NCI-H526 (cell line): ENCODE measurements at regions not wholly inside any gene's neighbourhood (a gene's known extent, or its start where the extent isn't known, plus 50 kb on each side); places are given as distances from the start of the nearest gene placed in this dataset.
A peak's percentile ranks its signal among the peaks of the same experiment; 100 is the strongest.

Experiments
- DNase-seq, 2 experiments: peaks; one replicate each; lab custom pipeline; 2025; lab: John Stamatoyannopoulos, UW

DNA sequence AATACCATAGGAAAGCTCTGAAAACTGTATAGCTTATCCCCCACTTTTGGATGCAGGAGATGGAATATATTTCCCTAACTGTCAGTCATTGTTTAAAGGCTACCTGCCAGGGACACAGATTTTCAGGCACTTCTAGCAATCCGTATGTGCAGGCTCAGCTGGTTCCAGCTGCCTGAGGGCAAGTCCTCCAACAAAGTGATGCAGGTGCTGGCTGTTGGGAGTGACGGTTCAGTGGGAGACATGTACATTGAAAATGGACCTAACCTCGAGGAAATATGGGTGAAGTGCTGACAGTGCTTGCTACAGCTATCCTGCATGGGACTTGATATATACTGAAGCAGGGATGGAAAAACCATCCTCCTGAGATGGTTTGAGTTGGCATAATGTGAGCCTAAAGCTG is 153.1 kb upstream of the GAP43 start:
- peak in 1 of 2 experiments; percentile 1 for DNase-seq

- DNase-seq, result peak; percentile 64 to 72
These were observed 147.9 kb upstream of the GAP43 start for GRCh38 chr3:115475178-115476041.

GRCh38 chr3:115476472-115476871 is 146.8 kb upstream of the GAP43 start:
- DNase-seq, result no peak

- DNase-seq, result no peak
These were observed 145.0 kb upstream of the GAP43 start for GRCh38 chr3:115478359-115478758.

- DNase-seq, result no peak
These were observed 136.4 kb upstream of the GAP43 start for GRCh38 chr3:115486880-115487279.

- DNase-seq, result no peak
These were observed 135.3 kb upstream of the GAP43 start for GRCh38 chr3:115487968-115488367.

DNA sequence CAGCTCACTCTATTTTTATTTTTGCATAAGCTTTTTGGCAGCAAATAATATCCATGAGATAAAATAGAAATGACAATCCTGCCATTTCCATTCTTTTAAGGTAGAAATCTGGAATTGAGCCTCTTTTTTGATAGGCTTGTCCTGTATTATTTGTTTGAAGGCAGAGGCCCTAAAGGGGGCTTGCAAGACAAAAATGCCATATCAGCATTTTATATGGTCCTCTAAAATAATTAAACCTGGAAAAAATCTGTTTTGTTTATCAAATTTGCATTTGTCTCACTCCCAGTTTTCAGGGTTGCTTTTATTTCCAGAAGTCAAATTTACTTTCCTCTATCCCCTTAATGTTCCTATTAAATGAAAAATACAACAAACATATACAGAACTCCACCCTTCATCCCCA is 134.9 kb upstream of the GAP43 start:
- DNase-seq, result no peak

- DNase-seq, result peak in 1 of 2 experiments; percentile 18
These were observed 128.5 kb upstream of the GAP43 start for GRCh38 chr3:115494826-115495225.

DNA sequence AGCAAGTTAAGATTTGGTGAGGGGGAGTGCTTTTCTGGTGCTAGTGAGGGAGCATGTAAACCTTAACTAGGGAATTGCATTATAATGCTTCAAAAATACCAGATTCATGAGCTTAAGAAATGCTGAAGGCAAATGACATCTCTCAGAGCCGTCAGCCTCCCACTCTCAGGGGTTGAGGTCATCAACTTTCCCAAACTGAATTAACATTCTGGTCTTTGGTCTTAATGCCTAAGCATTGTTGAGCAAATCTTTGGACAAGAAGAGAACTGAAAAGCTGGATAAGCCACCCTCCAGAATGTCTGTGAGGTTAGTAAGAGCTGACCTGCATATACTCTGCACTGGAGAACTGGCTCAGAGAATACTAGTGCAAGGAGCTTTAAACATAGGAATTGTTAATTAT is 124.9 kb upstream of the GAP43 start:
- no peak for DNase-seq

DNA sequence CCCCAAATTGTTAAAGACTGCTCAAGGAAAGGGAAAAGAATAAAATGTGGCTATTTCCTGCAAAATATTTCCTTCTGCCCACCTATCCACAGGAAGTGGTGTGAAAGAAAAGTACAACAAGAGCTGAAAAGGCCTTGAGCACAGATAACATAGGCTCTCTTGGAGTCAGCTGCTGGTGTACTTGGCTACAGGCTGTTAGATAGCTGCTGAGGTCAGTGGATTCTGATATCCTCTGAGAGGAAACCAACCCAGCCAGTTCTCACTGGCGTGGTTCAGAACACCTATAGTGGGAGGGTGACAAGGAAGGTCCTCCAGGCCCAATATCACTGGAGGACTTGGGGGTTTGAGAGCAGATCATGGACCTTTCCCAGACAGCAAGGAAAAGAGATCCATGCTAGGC is 124.4 kb upstream of the GAP43 start:
- DNase-seq, result no peak

- no peak for DNase-seq
These were observed 123.6 kb upstream of the GAP43 start for GRCh38 chr3:115499666-115500065.

GRCh38 chr3:115500795-115501194 is 122.5 kb upstream of the GAP43 start:
- no peak for DNase-seq

DNA sequence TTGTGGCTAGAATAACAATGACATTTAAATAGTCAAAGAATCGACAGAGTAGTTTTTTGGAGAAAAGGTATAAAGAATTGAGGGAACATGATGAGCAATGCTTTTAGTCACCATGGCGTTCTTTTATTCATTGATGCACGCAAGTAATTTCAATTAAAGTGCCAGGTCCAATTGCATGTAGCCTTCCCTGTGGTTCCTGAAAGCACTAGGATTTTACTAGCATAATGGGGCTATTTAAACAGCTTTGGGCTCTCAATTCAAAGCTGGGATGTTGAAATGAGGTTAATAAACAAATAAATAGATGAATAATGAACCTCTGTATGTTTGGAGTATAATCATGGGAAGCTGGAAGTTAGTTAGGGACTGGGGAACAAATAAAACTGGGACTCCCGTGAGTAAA is 121.2 kb upstream of the GAP43 start:
- no peak for DNase-seq

GRCh38 chr3:115503394-115503793 is 119.9 kb upstream of the GAP43 start:
- no peak for DNase-seq

DNA sequence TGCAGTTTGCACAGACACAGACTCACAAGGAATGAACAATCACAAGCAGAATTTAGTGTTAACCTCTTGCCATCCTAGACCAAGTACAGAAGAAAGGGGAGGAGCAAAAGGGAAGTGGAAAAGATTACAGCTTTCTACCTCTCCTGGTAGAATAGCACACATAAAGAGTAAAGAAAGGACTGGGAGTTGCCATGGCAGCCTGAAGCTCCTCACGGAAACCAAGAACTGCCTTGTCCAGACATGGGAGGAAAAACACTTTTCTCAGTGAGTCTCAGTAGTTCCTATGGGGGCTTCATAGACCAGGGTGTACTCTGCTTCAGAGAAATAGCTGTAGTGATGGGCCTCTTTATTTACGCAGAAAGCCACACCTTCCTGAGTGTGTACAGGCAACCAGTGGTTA is 114.7 kb upstream of the GAP43 start:
- no peak for DNase-seq

- DNase-seq, result peak; percentile 9 to 68
These were observed 110.5 kb upstream of the GAP43 start for GRCh38 chr3:115512565-115513415.

DNA sequence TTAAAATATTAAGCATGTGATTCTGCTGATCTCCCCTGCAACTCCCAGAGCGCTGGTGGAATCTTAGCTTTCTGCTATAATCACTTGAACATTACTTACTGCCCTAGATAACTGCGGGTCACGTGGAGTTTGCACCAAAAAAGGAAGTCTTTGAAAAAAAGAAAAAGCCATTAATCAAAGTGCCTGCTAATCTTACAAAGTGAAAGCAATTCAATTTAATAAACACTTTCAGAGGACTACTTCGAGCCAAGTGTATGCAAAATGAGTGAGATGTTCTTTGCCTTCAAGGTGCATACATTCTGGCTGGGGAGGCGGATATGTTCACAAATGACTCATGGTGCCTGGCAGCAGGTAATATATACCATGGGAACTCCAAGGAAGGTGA is 109.9 kb upstream of the GAP43 start:
- no peak for DNase-seq

- DNase-seq, result no peak
These were observed 105.8 kb upstream of the GAP43 start for GRCh38 chr3:115517457-115518050.

DNA sequence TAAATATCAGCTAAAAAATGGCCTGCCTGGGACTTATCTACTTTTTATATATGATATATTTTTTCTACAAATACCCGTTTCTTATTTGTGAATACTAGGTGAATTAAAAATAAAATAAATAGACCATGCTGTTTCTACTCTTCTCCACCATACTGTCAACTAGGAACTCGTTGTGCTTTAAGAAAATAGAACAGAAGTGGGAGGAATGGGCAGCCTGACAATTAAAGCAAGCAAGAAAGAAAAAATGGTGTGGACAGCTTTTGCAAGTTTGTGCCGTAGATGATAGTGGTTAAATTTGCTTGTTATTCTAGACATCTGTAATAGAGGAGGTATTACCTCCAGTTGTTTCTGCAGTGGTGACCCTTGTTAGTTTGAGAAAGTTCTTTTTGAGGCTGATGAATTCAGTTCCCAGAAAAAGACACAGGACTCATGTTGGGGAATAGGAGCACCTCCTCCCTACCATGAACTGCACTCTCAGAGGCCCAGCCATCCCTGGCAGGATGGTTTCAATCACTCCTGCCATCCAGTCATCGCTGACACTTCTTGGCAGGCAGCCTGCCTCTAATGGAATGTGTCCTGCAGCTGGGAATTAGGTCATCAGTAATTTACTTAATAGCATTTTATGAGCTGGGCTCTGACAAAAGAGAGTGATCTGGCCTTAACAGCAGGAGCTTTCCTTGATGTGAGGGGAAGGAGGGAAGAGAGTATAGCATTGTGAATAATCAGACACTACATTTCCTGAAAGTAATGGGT is 105.0 kb upstream of the GAP43 start:
- DNase-seq, result no peak

- DNase-seq, result no peak
These were observed 103.1 kb upstream of the GAP43 start for GRCh38 chr3:115520241-115520640.

DNA sequence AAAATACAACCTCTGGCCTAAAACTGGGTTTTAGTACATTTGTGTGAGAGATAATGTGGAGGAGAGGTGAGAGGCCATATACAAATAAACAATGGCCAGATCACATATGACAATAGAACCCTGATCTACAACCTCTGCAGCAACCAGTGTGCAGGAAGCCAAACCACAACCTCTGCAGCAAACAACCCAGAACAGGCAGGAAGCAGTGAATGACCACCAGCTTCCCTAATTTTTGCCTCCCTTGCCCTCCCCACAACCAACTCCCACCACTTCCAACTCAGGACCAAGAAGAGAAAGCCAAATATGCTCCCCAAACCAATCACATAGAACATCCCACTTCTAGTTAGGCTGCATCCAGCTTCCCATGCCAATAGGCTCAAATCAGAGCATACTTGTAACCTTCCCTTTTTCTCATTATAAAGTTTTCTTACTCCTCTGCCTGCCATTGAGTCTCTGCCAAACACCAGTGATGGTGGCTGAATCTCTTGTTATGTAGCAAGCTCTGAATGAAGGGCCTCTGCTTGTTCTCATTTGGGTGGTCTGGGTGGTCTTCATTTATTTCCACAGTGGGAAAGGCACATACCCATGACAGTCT is 102.6 kb upstream of the GAP43 start:
- no peak for DNase-seq

DNA sequence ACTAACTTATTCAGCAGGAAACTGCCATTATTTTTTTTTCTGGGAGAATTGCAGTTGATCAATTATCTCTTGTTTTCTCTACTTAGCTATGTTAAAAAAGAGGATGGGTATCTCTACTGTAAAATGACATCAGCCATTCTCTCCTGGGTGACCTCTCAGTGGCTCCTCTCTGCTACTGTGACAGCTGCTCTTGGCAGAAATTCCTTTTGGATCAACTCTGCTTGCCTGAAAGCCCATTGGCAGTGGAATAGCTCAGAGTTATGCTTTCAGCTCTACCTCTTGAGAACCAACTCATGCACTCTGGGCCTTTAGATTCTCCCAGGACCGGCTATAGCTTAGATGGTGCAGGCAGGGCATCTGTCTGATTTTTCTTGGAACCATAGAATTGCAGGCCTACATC is 99.9 kb upstream of the GAP43 start:
- DNase-seq, result no peak
